Lung (tissue), 11 donors: ENCODE measurements at regions not wholly inside any gene's neighbourhood (a gene's known extent, or its start where the extent isn't known, plus 50 kb on each side); places are given as distances from the start of the nearest gene placed in this dataset.

Experiments used
- ATAC-seq: fragments of 200-7000 bp; cut with Tn5 transposase; one replicate; pipeline ENCODE4 v1.9.1; 2020; ENCODE audit warnings: moderate number of reproducible peaks; ENCODE audit not compliant: insufficient read depth, low FRiP score
- DNase-seq, 3 donors: peaks; one replicate each; pipeline ENCODE4 v3.0.0-alpha.2; 2013 to 2017
- H3K27ac ChIP-seq, 2 donors: one replicate each; pipeline ENCODE4 v1.5.1; 2013; ENCODE audit warnings: mild to moderate bottlenecking in 2 of 2, moderate library complexity in 2 of 2, control low read depth in 1 of 2, inconsistent platforms in 1 of 2, low read depth in 1 of 2, low read length in 1 of 2
- H3K27me3 ChIP-seq, 3 donors: one replicate each; pipeline ENCODE4 v1.5.1; 2013; ENCODE audit warnings: low read length in 2 of 3; ENCODE audit not compliant: control insufficient read depth in 3 of 3, insufficient read depth in 3 of 3
- H3K36me3 ChIP-seq, 4 donors: one replicate each; pipeline ENCODE4 v1.5.1; 2013; ENCODE audit warnings: low read length in 4 of 4, mild to moderate bottlenecking in 1 of 4, moderate library complexity in 1 of 4; ENCODE audit not compliant: control insufficient read depth in 4 of 4, insufficient read depth in 4 of 4
- H3K4me1 ChIP-seq, 5 donors: one replicate each; pipeline ENCODE4 v1.5.1; 2013; ENCODE audit warnings: low read length in 5 of 5, mild to moderate bottlenecking in 2 of 5, moderate library complexity in 1 of 5; ENCODE audit not compliant: control insufficient read depth in 5 of 5, insufficient read depth in 5 of 5
- H3K4me3 ChIP-seq: one replicate; pipeline ENCODE4 v1.5.1; 2013; ENCODE audit warnings: mild to moderate bottlenecking, control low read depth, moderate library complexity
- H3K9ac ChIP-seq, 2 donors: one replicate each; pipeline ENCODE4 v1.5.1; 2013; ENCODE audit warnings: low read length in 2 of 2, control low read depth in 1 of 2; ENCODE audit not compliant: insufficient read depth in 1 of 2
- H3K9me3 ChIP-seq, 4 donors: one replicate each; pipeline ENCODE4 v1.5.1; 2013; ENCODE audit warnings: low read length in 3 of 4, mild to moderate bottlenecking in 1 of 4, moderate library complexity in 1 of 4; ENCODE audit not compliant: control insufficient read depth in 4 of 4, insufficient read depth in 3 of 4
- CTCF ChIP-seq: IDR thresholded peaks from 2 replicates; pipeline ENCODE4 v1.5.1; 2012; ENCODE audit warnings: mild to moderate bottlenecking; ENCODE audit errors: control extremely low read depth, extremely low read depth
- WGBS, 2 donors: extraction: QIAGEN DNeasy Blood & Tissue Kit; methylation state at CpG; one replicate each; pipeline ENCODE4 v1.1.7; 2013; 5-methylcytosine and 5-hydroxymethylcytosine counted together
- donor health status: control.
- donor health status: control.
- donor health status: Bipolar disorder and iron deficiency.
- donor health status: healthy.
- donor health status: DM: yes; HTN: yes; CAD: no.

GRCh38 chr17:56739376-56739775 is 94.3 kb downstream of the C17orf67 start:
- Histone ChIP-seq H3K9ac (no peak overlapping the region), H3K4me1 (peaks cover 0 to 13% (median 0%) of the 10 kb centered on the region in 5 donors), H3K4me3 (no peak overlapping the region), H3K36me3 (no peaks in the 10 kb centered on the region), H3K27ac (no peak overlapping the region), H3K9me3 (peaks cover 0 to 8% (median 0%) of the 10 kb centered on the region in 4 donors), H3K27me3 (no peaks in the 10 kb centered on the region)
- ATAC-seq (no peak), DNase-seq (no peak)
- no peak for TF ChIP-seq CTCF

GRCh38 chr17:56739776-56740175 is 93.9 kb downstream of the C17orf67 start:
- Histone ChIP-seq H3K9ac (no peak overlapping the region), H3K36me3 (no peaks in the 10 kb centered on the region), H3K9me3 (peaks cover 0 to 12% (median 0%) of the 10 kb centered on the region in 4 donors), H3K27me3 (no peaks in the 10 kb centered on the region), H3K4me1 (peaks cover 0 to 13% (median 0%) of the 10 kb centered on the region in 5 donors), H3K4me3 (no peak overlapping the region), H3K27ac (no peak overlapping the region)
- ATAC-seq = no peak
- no peak for TF ChIP-seq CTCF
- WGBS, 2 donors = 75 to 80% methylated on average over 6 of the region's 6 CpGs
- no peak for DNase-seq

- TF ChIP-seq CTCF = no peak
- DNase-seq (no peak), ATAC-seq (no peak)
- WGBS, 2 donors = 75 to 85% methylated on average over 3 of the region's 3 CpGs
- Histone ChIP-seq H3K9ac (no peak overlapping the region), H3K27me3 (no peaks in the 10 kb centered on the region), H3K4me3 (no peak overlapping the region), H3K36me3 (no peaks in the 10 kb centered on the region), H3K27ac (no peak overlapping the region), H3K9me3 (peaks cover 0 to 14% (median 0%) of the 10 kb centered on the region in 4 donors), H3K4me1 (peaks cover 0 to 13% (median 0%) of the 10 kb centered on the region in 5 donors)
Measured at GRCh38 chr17:56740481-56740880, 93.2 kb downstream of the C17orf67 start.
